ENCODE measurements at regions not wholly inside any gene's neighbourhood (a gene's known extent, or its start where the extent isn't known, plus 50 kb on each side); places are given as distances from the start of the nearest gene placed in this dataset.

DNA sequence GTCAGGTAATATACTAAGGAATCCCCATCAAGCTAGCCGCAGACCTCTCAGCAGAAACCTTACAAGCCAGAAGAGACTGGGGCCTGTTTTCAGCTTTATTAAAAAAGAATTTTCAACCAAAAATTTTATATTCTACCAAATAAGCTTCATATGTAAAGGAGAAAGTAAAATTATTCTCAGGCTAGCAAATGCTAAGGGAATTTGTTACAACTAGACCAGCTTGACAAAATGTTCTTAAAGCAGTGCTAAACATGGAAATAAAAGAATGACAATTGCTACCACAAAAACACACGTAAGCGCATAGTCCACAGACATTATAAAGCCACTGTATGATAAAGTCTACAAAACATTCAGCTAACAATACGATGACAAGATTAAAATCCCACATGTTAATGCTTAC is 449.4 kb upstream of the MON1B start:
- no peak for TF ChIP-seq EZH2 (IDR thresholded peaks at IDR 0.05; ENCODE audit: insufficient read depth, low read length)
- TF ChIP-seq, protein P1, sequence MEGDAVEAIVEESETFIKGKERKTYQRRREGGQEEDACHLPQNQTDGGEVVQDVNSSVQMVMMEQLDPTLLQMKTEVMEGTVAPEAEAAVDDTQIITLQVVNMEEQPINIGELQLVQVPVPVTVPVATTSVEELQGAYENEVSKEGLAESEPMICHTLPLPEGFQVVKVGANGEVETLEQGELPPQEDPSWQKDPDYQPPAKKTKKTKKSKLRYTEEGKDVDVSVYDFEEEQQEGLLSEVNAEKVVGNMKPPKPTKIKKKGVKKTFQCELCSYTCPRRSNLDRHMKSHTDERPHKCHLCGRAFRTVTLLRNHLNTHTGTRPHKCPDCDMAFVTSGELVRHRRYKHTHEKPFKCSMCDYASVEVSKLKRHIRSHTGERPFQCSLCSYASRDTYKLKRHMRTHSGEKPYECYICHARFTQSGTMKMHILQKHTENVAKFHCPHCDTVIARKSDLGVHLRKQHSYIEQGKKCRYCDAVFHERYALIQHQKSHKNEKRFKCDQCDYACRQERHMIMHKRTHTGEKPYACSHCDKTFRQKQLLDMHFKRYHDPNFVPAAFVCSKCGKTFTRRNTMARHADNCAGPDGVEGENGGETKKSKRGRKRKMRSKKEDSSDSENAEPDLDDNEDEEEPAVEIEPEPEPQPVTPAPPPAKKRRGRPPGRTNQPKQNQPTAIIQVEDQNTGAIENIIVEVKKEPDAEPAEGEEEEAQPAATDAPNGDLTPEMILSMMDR (IDR thresholded peaks at IDR 0.05; ENCODE audit: insufficient read depth, low read depth, low read length) = no peak

Measured in astrocyte (in vitro differentiated cells and primary cell).